WTC11 (cell line): ENCODE measurements at regions not wholly inside any gene's neighbourhood (a gene's known extent, or its start where the extent isn't known, plus 50 kb on each side); places are given as distances from the start of the nearest gene placed in this dataset.

Source experiments
- ATAC-seq: fragments of 200-7000 bp; cut with Tn5 transposase; 2 replicates; pipeline ENCODE4 v1.10.0; 2021; ENCODE audit warnings: mild to moderate bottlenecking, moderate library complexity
- CTCF ChIA-PET: fragments of 300-600 bp; sonication (Branson Sonifier 250); formaldehyde crosslinking; loops from one replicate; lab custom pipeline; 2021; ENCODE audit warnings: antibody characterized with exemption; lab: Charles Lee
- POLR2A ChIA-PET: fragments of 350-600 bp; sonication (Branson Sonifier 250); formaldehyde crosslinking; loops from one replicate; lab custom pipeline; 2021; ENCODE audit warnings: antibody characterized with exemption; lab: Charles Lee
- DNase-seq: peaks from one replicate; pipeline ENCODE4 v3.0.0; 2021; ENCODE audit warnings: low spot score
- H3K27ac Mint-ChIP-seq: 2 replicates; pipeline ENCODE4 v1.8.0; 2021; ENCODE audit warnings: mixed read lengths
- H3K27me3 Mint-ChIP-seq: 2 replicates; pipeline ENCODE4 v1.8.0; 2021; ENCODE audit warnings: low read depth, mild to moderate bottlenecking, moderate library complexity, mixed read lengths
- H3K36me3 Mint-ChIP-seq: 2 replicates; pipeline ENCODE4 v1.8.0; 2021; ENCODE audit warnings: mixed read lengths
- H3K4me1 Mint-ChIP-seq: 2 replicates; pipeline ENCODE4 v1.8.0; 2022; ENCODE audit warnings: mixed read lengths
- H3K4me3 Mint-ChIP-seq: 2 replicates; pipeline ENCODE4 v1.8.0; 2021; ENCODE audit warnings: mild to moderate bottlenecking, moderate library complexity, mixed read lengths
- H3K9me3 Mint-ChIP-seq: 2 replicates; pipeline ENCODE4 v1.8.0; 2021; ENCODE audit warnings: mixed read lengths
- CBFB ChIP-seq: sonication (generic); formaldehyde crosslinking; IDR thresholded peaks from 2 replicates; pipeline ENCODE4 v1.8.1; 2022; ENCODE audit warnings: mild to moderate bottlenecking, low read depth, missing genetic modification reagents
- CREB1 ChIP-seq: sonication (generic); formaldehyde crosslinking; IDR thresholded peaks from 2 replicates; pipeline ENCODE4 v1.8.0; 2023; ENCODE audit warnings: mild to moderate bottlenecking, missing genetic modification reagents
- ELF4 ChIP-seq: sonication (generic); formaldehyde crosslinking; IDR thresholded peaks from 2 replicates; pipeline ENCODE4 v1.8.1; 2022; ENCODE audit warnings: low read depth, mild to moderate bottlenecking, moderate library complexity, missing genetic modification reagents
- ETV6 ChIP-seq: sonication (generic); formaldehyde crosslinking; IDR thresholded peaks from 2 replicates; pipeline ENCODE4 v1.8.1; 2022; ENCODE audit warnings: mild to moderate bottlenecking, missing genetic modification reagents
- FOXJ3 ChIP-seq: sonication (generic); formaldehyde crosslinking; IDR thresholded peaks from 2 replicates; pipeline ENCODE4 v1.9.0; 2021; ENCODE audit warnings: missing genetic modification reagents, mild to moderate bottlenecking, borderline replicate concordance
- HMGA2 ChIP-seq: fragments of 250-450 bp; sonication (Bioruptor Pico); IDR thresholded peaks from 2 replicates; pipeline ENCODE4 v1.4.0; 2021; ENCODE audit warnings: mild to moderate bottlenecking, moderate library complexity
- NFE2L1 ChIP-seq: sonication (generic); formaldehyde crosslinking; IDR thresholded peaks from 2 replicates; pipeline ENCODE4 v1.8.1; 2023; ENCODE audit warnings: missing genetic modification reagents
- NR2C2 ChIP-seq: sonication (generic); formaldehyde crosslinking; IDR thresholded peaks from 2 replicates; pipeline ENCODE4 v1.8.0; 2022; ENCODE audit warnings: mild to moderate bottlenecking, missing genetic modification reagents
- NR3C1 ChIP-seq: sonication (generic); formaldehyde crosslinking; conservative IDR thresholded peaks from 2 replicates; pipeline ENCODE4 v1.8.1; 2023; ENCODE audit warnings: low read depth, mild to moderate bottlenecking, missing genetic modification reagents
- OVOL2 ChIP-seq: fragments of 250-450 bp; sonication (Bioruptor Pico); IDR thresholded peaks from 2 replicates; pipeline ENCODE4 v1.9.0; 2021; ENCODE audit warnings: mild to moderate bottlenecking, borderline replicate concordance
- SOX15 ChIP-seq: fragments of 250-450 bp; sonication (Bioruptor Pico); IDR thresholded peaks from 2 replicates; pipeline ENCODE4 v1.9.0; 2021; ENCODE audit warnings: mild to moderate bottlenecking
- SP1 ChIP-seq: sonication (generic); formaldehyde crosslinking; conservative IDR thresholded peaks from 2 replicates; pipeline ENCODE4 v1.8.1; 2022; ENCODE audit warnings: missing genetic modification reagents
- TCF7 ChIP-seq: sonication (generic); formaldehyde crosslinking; IDR thresholded peaks from 2 replicates; pipeline ENCODE4 v1.8.0; 2022; ENCODE audit warnings: mild to moderate bottlenecking, low read depth, missing genetic modification reagents, moderate library complexity
- ZNF138 ChIP-seq: sonication (generic); formaldehyde crosslinking; conservative IDR thresholded peaks from 2 replicates; pipeline ENCODE4 v1.8.1; 2022; ENCODE audit warnings: mild to moderate bottlenecking, moderate library complexity, missing genetic modification reagents
- ZNF219 ChIP-seq: sonication (generic); formaldehyde crosslinking; IDR thresholded peaks from 2 replicates; pipeline ENCODE4 v1.8.0; 2023; ENCODE audit warnings: missing genetic modification reagents, mild to moderate bottlenecking, borderline replicate concordance
- ZNF671 ChIP-seq: fragments of 250-450 bp; sonication (Bioruptor Pico); IDR thresholded peaks from 2 replicates; pipeline ENCODE4 v1.8.0; 2021; ENCODE audit warnings: mild to moderate bottlenecking
- TF ChIP-seq, protein P1 (sequence below): fragments of 250-450 bp; sonication (Bioruptor Pico); IDR thresholded peaks from 2 replicates; pipeline ENCODE4 v1.9.0; 2021; ENCODE audit warnings: mild to moderate bottlenecking, borderline replicate concordance
- TF ChIP-seq, protein P2 (sequence below): fragments of 250-450 bp; sonication (Bioruptor Pico); IDR thresholded peaks from 2 replicates; pipeline ENCODE4 v1.9.0; 2021; ENCODE audit warnings: mild to moderate bottlenecking
- TF ChIP-seq, protein P3 (sequence below): sonication (generic); formaldehyde crosslinking; IDR thresholded peaks from 2 replicates; pipeline ENCODE4 v1.8.1; 2022; ENCODE audit warnings: mild to moderate bottlenecking, missing genetic modification reagents, moderate library complexity, borderline replicate concordance
- TF ChIP-seq, protein P4 (sequence below): sonication (generic); formaldehyde crosslinking; IDR thresholded peaks from 2 replicates; pipeline ENCODE4 v1.8.0; 2022; ENCODE audit warnings: mild to moderate bottlenecking, missing genetic modification reagents
- TF ChIP-seq, protein P5 (sequence below): sonication (generic); formaldehyde crosslinking; conservative IDR thresholded peaks from 2 replicates; pipeline ENCODE4 v1.8.1; 2023; ENCODE audit warnings: mild to moderate bottlenecking, low read depth, missing genetic modification reagents, moderate library complexity
- TF ChIP-seq, protein P6 (sequence below): sonication (generic); formaldehyde crosslinking; IDR thresholded peaks from 2 replicates; pipeline ENCODE4 v1.8.1; 2023; ENCODE audit warnings: mild to moderate bottlenecking, moderate library complexity, missing genetic modification reagents

DNA sequence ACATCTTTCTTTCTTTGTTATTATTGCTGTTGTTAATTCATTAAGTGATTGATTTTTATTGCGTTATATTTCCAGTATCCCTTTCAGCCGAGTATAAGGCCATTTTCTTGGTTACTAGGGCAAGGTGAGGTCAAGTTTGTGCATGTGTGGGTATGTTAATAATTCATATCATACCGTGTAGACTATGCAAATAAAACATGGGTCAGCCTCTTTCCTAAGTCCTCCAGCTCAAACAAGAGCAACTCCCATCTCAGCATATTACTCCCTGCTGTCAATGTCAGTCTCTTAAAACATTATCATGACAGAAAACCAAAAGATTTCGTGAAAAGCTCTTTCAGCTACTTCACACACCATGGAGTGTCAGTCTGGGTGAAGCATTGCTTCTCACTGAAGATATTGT lies 103.9 kb upstream of the ST8SIA2 start (continued):
- TF ChIP-seq, protein P1, sequence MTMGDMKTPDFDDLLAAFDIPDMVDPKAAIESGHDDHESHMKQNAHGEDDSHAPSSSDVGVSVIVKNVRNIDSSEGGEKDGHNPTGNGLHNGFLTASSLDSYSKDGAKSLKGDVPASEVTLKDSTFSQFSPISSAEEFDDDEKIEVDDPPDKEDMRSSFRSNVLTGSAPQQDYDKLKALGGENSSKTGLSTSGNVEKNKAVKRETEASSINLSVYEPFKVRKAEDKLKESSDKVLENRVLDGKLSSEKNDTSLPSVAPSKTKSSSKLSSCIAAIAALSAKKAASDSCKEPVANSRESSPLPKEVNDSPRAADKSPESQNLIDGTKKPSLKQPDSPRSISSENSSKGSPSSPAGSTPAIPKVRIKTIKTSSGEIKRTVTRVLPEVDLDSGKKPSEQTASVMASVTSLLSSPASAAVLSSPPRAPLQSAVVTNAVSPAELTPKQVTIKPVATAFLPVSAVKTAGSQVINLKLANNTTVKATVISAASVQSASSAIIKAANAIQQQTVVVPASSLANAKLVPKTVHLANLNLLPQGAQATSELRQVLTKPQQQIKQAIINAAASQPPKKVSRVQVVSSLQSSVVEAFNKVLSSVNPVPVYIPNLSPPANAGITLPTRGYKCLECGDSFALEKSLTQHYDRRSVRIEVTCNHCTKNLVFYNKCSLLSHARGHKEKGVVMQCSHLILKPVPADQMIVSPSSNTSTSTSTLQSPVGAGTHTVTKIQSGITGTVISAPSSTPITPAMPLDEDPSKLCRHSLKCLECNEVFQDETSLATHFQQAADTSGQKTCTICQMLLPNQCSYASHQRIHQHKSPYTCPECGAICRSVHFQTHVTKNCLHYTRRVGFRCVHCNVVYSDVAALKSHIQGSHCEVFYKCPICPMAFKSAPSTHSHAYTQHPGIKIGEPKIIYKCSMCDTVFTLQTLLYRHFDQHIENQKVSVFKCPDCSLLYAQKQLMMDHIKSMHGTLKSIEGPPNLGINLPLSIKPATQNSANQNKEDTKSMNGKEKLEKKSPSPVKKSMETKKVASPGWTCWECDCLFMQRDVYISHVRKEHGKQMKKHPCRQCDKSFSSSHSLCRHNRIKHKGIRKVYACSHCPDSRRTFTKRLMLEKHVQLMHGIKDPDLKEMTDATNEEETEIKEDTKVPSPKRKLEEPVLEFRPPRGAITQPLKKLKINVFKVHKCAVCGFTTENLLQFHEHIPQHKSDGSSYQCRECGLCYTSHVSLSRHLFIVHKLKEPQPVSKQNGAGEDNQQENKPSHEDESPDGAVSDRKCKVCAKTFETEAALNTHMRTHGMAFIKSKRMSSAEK (CRISPR knock-in tag) = no peak
- TF ChIP-seq, protein P2, sequence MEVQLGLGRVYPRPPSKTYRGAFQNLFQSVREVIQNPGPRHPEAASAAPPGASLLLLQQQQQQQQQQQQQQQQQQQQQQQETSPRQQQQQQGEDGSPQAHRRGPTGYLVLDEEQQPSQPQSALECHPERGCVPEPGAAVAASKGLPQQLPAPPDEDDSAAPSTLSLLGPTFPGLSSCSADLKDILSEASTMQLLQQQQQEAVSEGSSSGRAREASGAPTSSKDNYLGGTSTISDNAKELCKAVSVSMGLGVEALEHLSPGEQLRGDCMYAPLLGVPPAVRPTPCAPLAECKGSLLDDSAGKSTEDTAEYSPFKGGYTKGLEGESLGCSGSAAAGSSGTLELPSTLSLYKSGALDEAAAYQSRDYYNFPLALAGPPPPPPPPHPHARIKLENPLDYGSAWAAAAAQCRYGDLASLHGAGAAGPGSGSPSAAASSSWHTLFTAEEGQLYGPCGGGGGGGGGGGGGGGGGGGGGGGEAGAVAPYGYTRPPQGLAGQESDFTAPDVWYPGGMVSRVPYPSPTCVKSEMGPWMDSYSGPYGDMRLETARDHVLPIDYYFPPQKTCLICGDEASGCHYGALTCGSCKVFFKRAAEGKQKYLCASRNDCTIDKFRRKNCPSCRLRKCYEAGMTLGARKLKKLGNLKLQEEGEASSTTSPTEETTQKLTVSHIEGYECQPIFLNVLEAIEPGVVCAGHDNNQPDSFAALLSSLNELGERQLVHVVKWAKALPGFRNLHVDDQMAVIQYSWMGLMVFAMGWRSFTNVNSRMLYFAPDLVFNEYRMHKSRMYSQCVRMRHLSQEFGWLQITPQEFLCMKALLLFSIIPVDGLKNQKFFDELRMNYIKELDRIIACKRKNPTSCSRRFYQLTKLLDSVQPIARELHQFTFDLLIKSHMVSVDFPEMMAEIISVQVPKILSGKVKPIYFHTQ (CRISPR knock-in tag) = no peak
- TF ChIP-seq SOX15 (CRISPR knock-in tag) = no peak
- TF ChIP-seq NFE2L1 = no peak
- TF ChIP-seq FOXJ3 (CRISPR knock-in tag) = no peak
- TF ChIP-seq, all 79 proteins: peak for 0

DNA sequence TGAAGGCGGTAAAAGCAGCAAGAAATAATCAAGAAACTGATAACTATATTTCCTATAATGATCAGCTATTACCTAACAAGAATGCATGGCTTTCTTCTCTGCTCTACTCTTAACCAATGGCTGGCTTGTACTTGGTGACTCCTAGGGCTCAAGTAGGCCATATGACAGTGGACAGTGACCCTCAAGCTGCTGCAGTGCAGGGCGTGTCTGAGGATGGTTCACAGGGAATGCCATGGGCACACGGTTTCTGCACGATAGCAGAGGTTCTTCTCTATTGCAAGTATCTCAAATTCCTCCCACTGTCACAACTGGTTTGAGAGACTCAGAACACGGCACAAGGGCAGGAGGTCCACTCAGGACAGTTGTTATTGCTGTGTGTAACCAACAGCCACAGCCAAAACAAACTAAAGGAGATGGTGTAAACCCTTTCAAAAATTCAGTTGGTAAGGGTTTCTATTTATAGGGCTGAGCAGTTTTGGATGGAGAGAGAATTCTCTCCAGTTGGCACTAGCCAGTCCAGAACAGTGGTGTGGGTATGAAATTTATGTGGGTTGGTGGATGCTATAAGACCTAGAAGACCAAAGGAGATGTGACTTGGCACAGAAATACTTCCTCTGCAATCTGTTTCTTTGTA lies 103.2 kb upstream of the ST8SIA2 start:
- no peaks in the 10 kb centered on the region for H3K27me3 Mint-ChIP-seq
- no peak for ATAC-seq
- TF ChIP-seq CREB1 (no peak), SP1 (CRISPR knock-in tag) (no peak), ZNF671 (CRISPR knock-in tag) (no peak), HMGA2 (CRISPR knock-in tag) (no peak), NR2C2 (CRISPR knock-in tag) (no peak), CBFB (CRISPR knock-in tag) (no peak), NR3C1 (CRISPR knock-in tag) (no peak), ZNF138 (CRISPR knock-in tag) (no peak), ETV6 (no peak), ELF4 (CRISPR knock-in tag) (no peak), OVOL2 (CRISPR knock-in tag) (no peak), TCF7 (no peak), ZNF219 (no peak)
- TF ChIP-seq, protein P3, sequence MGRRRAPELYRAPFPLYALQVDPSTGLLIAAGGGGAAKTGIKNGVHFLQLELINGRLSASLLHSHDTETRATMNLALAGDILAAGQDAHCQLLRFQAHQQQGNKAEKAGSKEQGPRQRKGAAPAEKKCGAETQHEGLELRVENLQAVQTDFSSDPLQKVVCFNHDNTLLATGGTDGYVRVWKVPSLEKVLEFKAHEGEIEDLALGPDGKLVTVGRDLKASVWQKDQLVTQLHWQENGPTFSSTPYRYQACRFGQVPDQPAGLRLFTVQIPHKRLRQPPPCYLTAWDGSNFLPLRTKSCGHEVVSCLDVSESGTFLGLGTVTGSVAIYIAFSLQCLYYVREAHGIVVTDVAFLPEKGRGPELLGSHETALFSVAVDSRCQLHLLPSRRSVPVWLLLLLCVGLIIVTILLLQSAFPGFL (CRISPR knock-in tag) = no peak
- TF ChIP-seq, protein P4, sequence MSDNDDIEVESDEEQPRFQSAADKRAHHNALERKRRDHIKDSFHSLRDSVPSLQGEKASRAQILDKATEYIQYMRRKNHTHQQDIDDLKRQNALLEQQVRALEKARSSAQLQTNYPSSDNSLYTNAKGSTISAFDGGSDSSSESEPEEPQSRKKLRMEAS (CRISPR knock-in tag) = no peak
- TF ChIP-seq, protein P5, sequence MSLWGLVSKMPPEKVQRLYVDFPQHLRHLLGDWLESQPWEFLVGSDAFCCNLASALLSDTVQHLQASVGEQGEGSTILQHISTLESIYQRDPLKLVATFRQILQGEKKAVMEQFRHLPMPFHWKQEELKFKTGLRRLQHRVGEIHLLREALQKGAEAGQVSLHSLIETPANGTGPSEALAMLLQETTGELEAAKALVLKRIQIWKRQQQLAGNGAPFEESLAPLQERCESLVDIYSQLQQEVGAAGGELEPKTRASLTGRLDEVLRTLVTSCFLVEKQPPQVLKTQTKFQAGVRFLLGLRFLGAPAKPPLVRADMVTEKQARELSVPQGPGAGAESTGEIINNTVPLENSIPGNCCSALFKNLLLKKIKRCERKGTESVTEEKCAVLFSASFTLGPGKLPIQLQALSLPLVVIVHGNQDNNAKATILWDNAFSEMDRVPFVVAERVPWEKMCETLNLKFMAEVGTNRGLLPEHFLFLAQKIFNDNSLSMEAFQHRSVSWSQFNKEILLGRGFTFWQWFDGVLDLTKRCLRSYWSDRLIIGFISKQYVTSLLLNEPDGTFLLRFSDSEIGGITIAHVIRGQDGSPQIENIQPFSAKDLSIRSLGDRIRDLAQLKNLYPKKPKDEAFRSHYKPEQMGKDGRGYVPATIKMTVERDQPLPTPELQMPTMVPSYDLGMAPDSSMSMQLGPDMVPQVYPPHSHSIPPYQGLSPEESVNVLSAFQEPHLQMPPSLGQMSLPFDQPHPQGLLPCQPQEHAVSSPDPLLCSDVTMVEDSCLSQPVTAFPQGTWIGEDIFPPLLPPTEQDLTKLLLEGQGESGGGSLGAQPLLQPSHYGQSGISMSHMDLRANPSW (CRISPR knock-in tag) = no peak
- TF ChIP-seq, protein P6, sequence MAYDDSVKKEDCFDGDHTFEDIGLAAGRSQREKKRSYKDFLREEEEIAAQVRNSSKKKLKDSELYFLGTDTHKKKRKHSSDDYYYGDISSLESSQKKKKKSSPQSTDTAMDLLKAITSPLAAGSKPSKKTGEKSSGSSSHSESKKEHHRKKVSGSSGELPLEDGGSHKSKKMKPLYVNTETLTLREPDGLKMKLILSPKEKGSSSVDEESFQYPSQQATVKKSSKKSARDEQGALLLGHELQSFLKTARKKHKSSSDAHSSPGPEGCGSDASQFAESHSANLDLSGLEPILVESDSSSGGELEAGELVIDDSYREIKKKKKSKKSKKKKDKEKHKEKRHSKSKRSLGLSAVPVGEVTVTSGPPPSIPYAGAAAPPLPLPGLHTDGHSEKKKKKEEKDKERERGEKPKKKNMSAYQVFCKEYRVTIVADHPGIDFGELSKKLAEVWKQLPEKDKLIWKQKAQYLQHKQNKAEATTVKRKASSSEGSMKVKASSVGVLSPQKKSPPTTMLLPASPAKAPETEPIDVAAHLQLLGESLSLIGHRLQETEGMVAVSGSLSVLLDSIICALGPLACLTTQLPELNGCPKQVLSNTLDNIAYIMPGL (CRISPR knock-in tag) = no peak
- ChIA-PET POLR2A (no interaction called here), CTCF (no interaction called here)
- peaks cover 14% of the 10 kb centered on the region for H3K4me1 Mint-ChIP-seq
- no peak overlapping the region for H3K27ac Mint-ChIP-seq
- H3K4me3 Mint-ChIP-seq = no peak overlapping the region
- DNase-seq = no peak
- H3K36me3 Mint-ChIP-seq = no peaks in the 10 kb centered on the region
- H3K9me3 Mint-ChIP-seq = no peaks in the 10 kb centered on the region
